ELF-1 (cell line): ENCODE measurements at regions not wholly inside any gene's neighbourhood (a gene's known extent, or its start where the extent isn't known, plus 50 kb on each side); places are given as distances from the start of the nearest gene placed in this dataset.

Source experiments
- DNase-seq: peaks from one replicate; pipeline ENCODE4 v3.0.0-alpha.2; 2016; ENCODE audit warnings: low read depth, low spot score

GRCh38 chr14:51473808-51474565 lies 177.7 kb upstream of the FRMD6 start:
- no peak for DNase-seq

GRCh38 chr14:51474854-51475253 lies 176.9 kb upstream of the FRMD6 start:
- DNase-seq: no peak

- no peak for DNase-seq
Measured at GRCh38 chr14:51478175-51478621, 173.5 kb upstream of the FRMD6 start.

GRCh38 chr14:51479584-51480325 lies 172.0 kb upstream of the FRMD6 start:
- no peak for DNase-seq

- no peak for DNase-seq
Measured at GRCh38 chr14:51481643-51482042, 170.1 kb upstream of the FRMD6 start.

- no peak for DNase-seq
Measured at GRCh38 chr14:51482102-51482501, 169.6 kb upstream of the FRMD6 start.

GRCh38 chr14:51484485-51484884 lies 167.2 kb upstream of the FRMD6 start:
- no peak for DNase-seq

- DNase-seq: no peak
Measured at GRCh38 chr14:51485733-51486132, 166.0 kb upstream of the FRMD6 start.

GRCh38 chr14:51487848-51488247 lies 163.9 kb upstream of the FRMD6 start:
- no peak for DNase-seq

GRCh38 chr14:51488569-51489220 lies 163.0 kb upstream of the FRMD6 start:
- no peak for DNase-seq

- no peak for DNase-seq
Measured at GRCh38 chr14:51490205-51490604, 161.5 kb upstream of the FRMD6 start.

GRCh38 chr14:51491036-51491545 lies 160.6 kb upstream of the FRMD6 start:
- no peak for DNase-seq

GRCh38 chr14:51491776-51492175 lies 159.9 kb upstream of the FRMD6 start:
- no peak for DNase-seq

GRCh38 chr14:51495319-51495718 lies 156.4 kb upstream of the FRMD6 start:
- no peak for DNase-seq

- DNase-seq: no peak
Measured at GRCh38 chr14:51498411-51499227, 153.1 kb upstream of the FRMD6 start.

GRCh38 chr14:51500776-51501175 lies 150.9 kb upstream of the FRMD6 start:
- DNase-seq: no peak

- no peak for DNase-seq
Measured at GRCh38 chr14:51501746-51502145, 150.0 kb upstream of the FRMD6 start.

GRCh38 chr14:51504669-51505068 lies 147.0 kb upstream of the FRMD6 start:
- DNase-seq: no peak

- no peak for DNase-seq
Measured at GRCh38 chr14:51507511-51507905, 144.2 kb upstream of the FRMD6 start.

- DNase-seq: no peak
Measured at GRCh38 chr14:51507906-51508511, 143.7 kb upstream of the FRMD6 start.

- no peak for DNase-seq
Measured at GRCh38 chr14:51511265-51511664, 140.4 kb upstream of the FRMD6 start.
